ENCODE measurements at regions not wholly inside any gene's neighbourhood (a gene's known extent, or its start where the extent isn't known, plus 50 kb on each side); places are given as distances from the start of the nearest gene placed in this dataset.

- TF ChIP-seq TCF7L2 (IDR thresholded peaks at IDR 0.05; ENCODE audit: low read depth, low read length) (no peak), SIN3A (IDR thresholded peaks at IDR 0.05; ENCODE audit: borderline replicate concordance, insufficient read depth, low read depth, low read length) (no peak)
- TF ChIP-seq, protein P1, sequence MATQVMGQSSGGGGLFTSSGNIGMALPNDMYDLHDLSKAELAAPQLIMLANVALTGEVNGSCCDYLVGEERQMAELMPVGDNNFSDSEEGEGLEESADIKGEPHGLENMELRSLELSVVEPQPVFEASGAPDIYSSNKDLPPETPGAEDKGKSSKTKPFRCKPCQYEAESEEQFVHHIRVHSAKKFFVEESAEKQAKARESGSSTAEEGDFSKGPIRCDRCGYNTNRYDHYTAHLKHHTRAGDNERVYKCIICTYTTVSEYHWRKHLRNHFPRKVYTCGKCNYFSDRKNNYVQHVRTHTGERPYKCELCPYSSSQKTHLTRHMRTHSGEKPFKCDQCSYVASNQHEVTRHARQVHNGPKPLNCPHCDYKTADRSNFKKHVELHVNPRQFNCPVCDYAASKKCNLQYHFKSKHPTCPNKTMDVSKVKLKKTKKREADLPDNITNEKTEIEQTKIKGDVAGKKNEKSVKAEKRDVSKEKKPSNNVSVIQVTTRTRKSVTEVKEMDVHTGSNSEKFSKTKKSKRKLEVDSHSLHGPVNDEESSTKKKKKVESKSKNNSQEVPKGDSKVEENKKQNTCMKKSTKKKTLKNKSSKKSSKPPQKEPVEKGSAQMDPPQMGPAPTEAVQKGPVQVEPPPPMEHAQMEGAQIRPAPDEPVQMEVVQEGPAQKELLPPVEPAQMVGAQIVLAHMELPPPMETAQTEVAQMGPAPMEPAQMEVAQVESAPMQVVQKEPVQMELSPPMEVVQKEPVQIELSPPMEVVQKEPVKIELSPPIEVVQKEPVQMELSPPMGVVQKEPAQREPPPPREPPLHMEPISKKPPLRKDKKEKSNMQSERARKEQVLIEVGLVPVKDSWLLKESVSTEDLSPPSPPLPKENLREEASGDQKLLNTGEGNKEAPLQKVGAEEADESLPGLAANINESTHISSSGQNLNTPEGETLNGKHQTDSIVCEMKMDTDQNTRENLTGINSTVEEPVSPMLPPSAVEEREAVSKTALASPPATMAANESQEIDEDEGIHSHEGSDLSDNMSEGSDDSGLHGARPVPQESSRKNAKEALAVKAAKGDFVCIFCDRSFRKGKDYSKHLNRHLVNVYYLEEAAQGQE (IDR thresholded peaks at IDR 0.05; ENCODE audit: insufficient read depth in 1 of 2, low read depth in 2 of 2, low read length in 1 of 2), result no peak
- TF ChIP-seq, protein P2, sequence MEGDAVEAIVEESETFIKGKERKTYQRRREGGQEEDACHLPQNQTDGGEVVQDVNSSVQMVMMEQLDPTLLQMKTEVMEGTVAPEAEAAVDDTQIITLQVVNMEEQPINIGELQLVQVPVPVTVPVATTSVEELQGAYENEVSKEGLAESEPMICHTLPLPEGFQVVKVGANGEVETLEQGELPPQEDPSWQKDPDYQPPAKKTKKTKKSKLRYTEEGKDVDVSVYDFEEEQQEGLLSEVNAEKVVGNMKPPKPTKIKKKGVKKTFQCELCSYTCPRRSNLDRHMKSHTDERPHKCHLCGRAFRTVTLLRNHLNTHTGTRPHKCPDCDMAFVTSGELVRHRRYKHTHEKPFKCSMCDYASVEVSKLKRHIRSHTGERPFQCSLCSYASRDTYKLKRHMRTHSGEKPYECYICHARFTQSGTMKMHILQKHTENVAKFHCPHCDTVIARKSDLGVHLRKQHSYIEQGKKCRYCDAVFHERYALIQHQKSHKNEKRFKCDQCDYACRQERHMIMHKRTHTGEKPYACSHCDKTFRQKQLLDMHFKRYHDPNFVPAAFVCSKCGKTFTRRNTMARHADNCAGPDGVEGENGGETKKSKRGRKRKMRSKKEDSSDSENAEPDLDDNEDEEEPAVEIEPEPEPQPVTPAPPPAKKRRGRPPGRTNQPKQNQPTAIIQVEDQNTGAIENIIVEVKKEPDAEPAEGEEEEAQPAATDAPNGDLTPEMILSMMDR (IDR thresholded peaks at IDR 0.05), result no peak
- intact Hi-C loops (cut with micrococcal nuclease; ENCODE audit: unreplicated experiment) (no loop called here), in situ Hi-C loops (cut with HindIII; ENCODE audit: low pct_unique_long_range_greater_than_20kb, low sequenced_read_pairs) (no loop called here)
- CTCF ChIA-PET, result no interaction called here
- Histone ChIP-seq H3K36me3 (ENCODE audit: control insufficient read depth, insufficient read depth, low read length) (no peaks in the 10 kb centered on the region), H3K27ac (ENCODE audit: low read length) (no peak overlapping the region), H3K9me3 (ENCODE audit: control insufficient read depth, insufficient read depth, low read depth, low read length) (no peaks in the 10 kb centered on the region), H3K27me3 (ENCODE audit: control insufficient read depth, insufficient read depth, low read length) (no peaks in the 10 kb centered on the region; the same call in 1 of the 2 replicates), H3K4me1 (ENCODE audit: control insufficient read depth, insufficient read depth, low read length) (no peaks in the 10 kb centered on the region), H3K4me3 (ENCODE audit: low read depth in 2 of 2, low read length in 2 of 2) (no peak overlapping the region)
- POLR2A ChIA-PET, result no interaction called here
- BruUV-seq (replicated peaks), result no TSS peak
- ATAC-seq (no peak), DNase-seq (ENCODE audit: low read depth, low spot score) (no peak)
These were observed 63.4 kb upstream of the ZNF423 start for GRCh38 chr16:49919327-49919726.

DNA sequence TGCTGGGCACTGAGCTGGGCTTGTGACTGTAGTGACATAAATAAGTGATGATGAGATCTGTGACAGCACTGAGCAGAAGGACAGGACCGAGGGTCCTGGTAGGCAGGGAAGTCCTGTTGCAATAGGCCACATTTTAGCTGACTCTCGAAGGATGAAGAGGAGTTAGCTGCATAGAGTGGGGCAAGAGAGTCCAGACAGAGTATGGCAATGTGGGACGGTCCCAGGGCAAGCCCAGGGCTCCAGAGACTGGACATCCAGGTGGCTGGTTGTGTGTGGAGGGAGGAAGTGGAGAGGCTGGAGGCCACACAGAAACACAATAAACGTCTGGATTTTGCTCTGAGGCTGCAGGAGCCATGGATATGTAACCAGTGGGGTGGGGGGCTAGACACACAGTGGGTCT, 64.5 kb upstream of the ZNF423 start:
- Histone ChIP-seq H3K27me3 (ENCODE audit: control insufficient read depth, insufficient read depth, low read length) (no peaks in the 10 kb centered on the region), H3K27ac (ENCODE audit: low read length) (no peak overlapping the region), H3K36me3 (ENCODE audit: control insufficient read depth, insufficient read depth, low read length) (no peaks in the 10 kb centered on the region), H3K4me1 (ENCODE audit: control insufficient read depth, insufficient read depth, low read length) (no peaks in the 10 kb centered on the region), H3K9me3 (ENCODE audit: control insufficient read depth, insufficient read depth, low read depth, low read length) (no peaks in the 10 kb centered on the region), H3K4me3 (ENCODE audit: low read depth in 2 of 2, low read length in 2 of 2) (no peak overlapping the region)
- ChIA-PET POLR2A (interaction anchor here (0.6 kb wide), 1 partner anchor 12 kb away, joined by 6 read pairs; no protein-coding TSS in a partner anchor), CTCF (interaction anchor here (0.6 kb wide), 2 partner anchors 64 to 69 kb away, joined by 5 to 7 read pairs; partner anchors contain the start of gene ZNF423)
- intact Hi-C loops (cut with micrococcal nuclease; ENCODE audit: unreplicated experiment), result loop anchor here (5.0 kb wide), 1 partner anchor 513 kb away; no protein-coding TSS in a partner anchor
- in situ Hi-C loops (cut with HindIII; ENCODE audit: low pct_unique_long_range_greater_than_20kb, low sequenced_read_pairs), result no loop called here
- no TSS peak for BruUV-seq (replicated peaks)
- ATAC-seq (no peak), DNase-seq (ENCODE audit: low read depth, low spot score) (no peak)
- TF ChIP-seq TCF7L2 (IDR thresholded peaks at IDR 0.05; ENCODE audit: low read depth, low read length) (no peak), SIN3A (IDR thresholded peaks at IDR 0.05; ENCODE audit: borderline replicate concordance, insufficient read depth, low read depth, low read length) (no peak), POLR2AphosphoS5 (IDR thresholded peaks at IDR 0.05; ENCODE audit: low read depth, low read length) (no peak)
- TF ChIP-seq, protein P1 (IDR thresholded peaks at IDR 0.05; ENCODE audit: insufficient read depth in 1 of 2, low read depth in 2 of 2, low read length in 1 of 2), result no peak
- TF ChIP-seq, protein P2 (IDR thresholded peaks at IDR 0.05), result no peak
